B cell (primary cell): ENCODE measurements at regions not wholly inside any gene's neighbourhood (a gene's known extent, or its start where the extent isn't known, plus 50 kb on each side); places are given as distances from the start of the nearest gene placed in this dataset.

Experiments used
- ATAC-seq: fragments of 200-7000 bp; cut with Tn5 transposase; one replicate; pipeline ENCODE4 v1.10.0; 2021; ENCODE audit warnings: low read depth, mild to moderate bottlenecking, moderate number of reproducible peaks, moderate library complexity
- CTCF ChIA-PET: fragments of 350-600 bp; sonication (Branson Sonifier 250); formaldehyde crosslinking; loops from one replicate; lab custom pipeline; 2021; ENCODE audit warnings: antibody characterized with exemption, inconsistent platforms; lab: Charles Lee
- POLR2A ChIA-PET: fragments of 350-600 bp; sonication (Branson Sonifier 250); formaldehyde crosslinking; loops from one replicate; lab custom pipeline; 2021; ENCODE audit warnings: antibody characterized with exemption; lab: Charles Lee
- DNase-seq: peaks from one replicate; pipeline ENCODE4 v3.0.0; 2013
- H2AFZ ChIP-seq: 2 replicates; pipeline ENCODE4 v1.6.1; 2012; ENCODE audit warnings: mild to moderate bottlenecking, low read depth, low read length; ENCODE audit not compliant: insufficient read depth, poor library complexity, severe bottlenecking
- H3K27ac ChIP-seq, 2 donors: 1 replicate in 1 of 2; 2 replicates in 1 of 2; pipeline ENCODE4 v1.5.1; 2012 to 2013; ENCODE audit warnings: low read length in 2 of 2, mild to moderate bottlenecking in 2 of 2, moderate library complexity in 1 of 2
- H3K27me3 ChIP-seq, 4 experiments: fragments of 200-600 bp in 1 of 4; sonication (generic) in 1 of 4; replicated peaks in 1 of 4; 1 replicate in 2 of 4; 2 replicates in 2 of 4; pipeline versions ENCODE4 v1.6.1 to v1.7.0; 2013 to 2016; ENCODE audit warnings: low read length in 3 of 4, mild to moderate bottlenecking in 2 of 4, mixed read lengths in 1 of 4, moderate library complexity in 1 of 4; ENCODE audit not compliant: insufficient read depth in 4 of 4, control insufficient read depth in 3 of 4; ENCODE audit errors: control extremely low read depth in 1 of 4
- H3K36me3 ChIP-seq, 2 experiments: replicated peaks in 1 of 2; 1 replicate in 1 of 2; 2 replicates in 1 of 2; pipeline versions ENCODE4 v1.6.1 to v1.7.1; 2013; ENCODE audit warnings: low read length in 1 of 2; ENCODE audit not compliant: insufficient read depth in 2 of 2, control insufficient read depth in 1 of 2; ENCODE audit errors: control extremely low read depth in 1 of 2, extremely low read depth in 1 of 2
- H3K4me1 ChIP-seq, 2 donors: fragments of 200-600 bp in 1 of 2; sonication (generic) in 1 of 2; 1 replicate in 1 of 2; 2 replicates in 1 of 2; pipeline versions ENCODE4 v1.5.1 to v1.6.1; 2013 to 2017; ENCODE audit warnings: low read length in 2 of 2; ENCODE audit not compliant: control insufficient read depth in 2 of 2, insufficient read depth in 2 of 2
- H3K4me2 ChIP-seq: replicated peaks from 2 replicates; pipeline ENCODE3; 2012; ENCODE audit warnings: mild to moderate bottlenecking, low read depth, low read length; ENCODE audit not compliant: poor library complexity, severe bottlenecking
- H3K4me3 ChIP-seq, 5 experiments: fragments of 200-600 bp in 1 of 5; sonication (generic) in 1 of 5; 1 replicate in 3 of 5; 2 replicates in 2 of 5; pipeline versions ENCODE4 v1.5.1 to v1.7.0; 2011 to 2016; ENCODE audit warnings: low read length in 4 of 5, mild to moderate bottlenecking in 4 of 5, low read depth in 2 of 5, control low read depth in 1 of 5, moderate library complexity in 1 of 5; ENCODE audit not compliant: insufficient read depth in 1 of 5; ENCODE audit errors: control extremely low read depth in 1 of 5, extremely low read depth in 1 of 5
- H3K79me2 ChIP-seq: fragments of 200-600 bp; sonication (generic); one replicate; pipeline ENCODE4 v1.6.0; 2016; ENCODE audit warnings: low read length; ENCODE audit not compliant: control insufficient read depth, insufficient read depth
- H3K9ac ChIP-seq: fragments of 200-600 bp; sonication (generic); 2 replicates; pipeline ENCODE4 v1.6.1; 2017; ENCODE audit warnings: mild to moderate bottlenecking, low read length, moderate library complexity
- H3K9me3 ChIP-seq, 3 donors: one replicate each; pipeline versions ENCODE4 v1.6.1 to v1.7.1; 2013; ENCODE audit warnings: low read length in 2 of 3; ENCODE audit not compliant: control insufficient read depth in 2 of 3, insufficient read depth in 1 of 3; ENCODE audit errors: control extremely low read depth in 1 of 3
- H4K20me1 ChIP-seq: 2 replicates; pipeline ENCODE4 v1.6.0; 2012; ENCODE audit warnings: mild to moderate bottlenecking, low read length; ENCODE audit not compliant: insufficient read depth, control insufficient read depth, poor library complexity, severe bottlenecking
- H3K27ac Mint-ChIP-seq: one replicate; pipeline ENCODE4 v1.8.0; 2021; ENCODE audit warnings: mixed read lengths
- H3K27me3 Mint-ChIP-seq: one replicate; pipeline ENCODE4 v1.8.0; 2021; ENCODE audit warnings: mixed read lengths
- H3K4me1 Mint-ChIP-seq: one replicate; pipeline ENCODE4 v1.8.0; 2021; ENCODE audit warnings: mixed read lengths
- H3K4me3 Mint-ChIP-seq: one replicate; pipeline ENCODE4 v1.8.0; 2021; ENCODE audit warnings: mixed read lengths
- H3K9me3 Mint-ChIP-seq: one replicate; pipeline ENCODE4 v1.8.0; 2022; ENCODE audit warnings: mixed read lengths; ENCODE audit not compliant: insufficient read depth
- CTCF ChIP-seq: fragments of 200-600 bp; IDR thresholded peaks from one replicate; pipeline ENCODE4 v1.8.0; 2022; ENCODE audit warnings: antibody characterized with exemption, mild to moderate bottlenecking
- EZH2 ChIP-seq: IDR thresholded peaks from 2 replicates; pipeline ENCODE4 v1.6.1; 2012; ENCODE audit warnings: borderline replicate concordance, low read depth, mild to moderate bottlenecking, moderate library complexity, low read length; ENCODE audit not compliant: insufficient read depth, poor library complexity, severe bottlenecking
- WGBS: methylation state at CpG from one replicate; pipeline ENCODE4 v1.1.5; 2013; ENCODE audit warnings: missing lambda C conversion rate; ENCODE audit not compliant: insufficient coverage; 5-methylcytosine and 5-hydroxymethylcytosine counted together
- intact Hi-C: fragments of 100-400 bp; cut with micrococcal nuclease; formaldehyde crosslinking; loops from one replicate; pipeline ENCODE4 v1.10.0; 2022

GRCh38 chr4:18381186-18381585, 359.6 kb upstream of the LCORL start:
- no peaks in the 10 kb centered on the region for H4K20me1 ChIP-seq
- ChIA-PET CTCF (no interaction called here), POLR2A (no interaction called here)
- DNase-seq: no peak
- TF ChIP-seq EZH2 (no peak), CTCF (no peak)
- Mint-ChIP-seq H3K4me1 (no peaks in the 10 kb centered on the region), H3K27ac (no peak overlapping the region), H3K4me3 (no peak overlapping the region), H3K9me3 (no peaks in the 10 kb centered on the region), H3K27me3 (peaks cover 12% of the 10 kb centered on the region)
- no CpG with 5 or more reads among the region's 1 CpG for WGBS
- no peak overlapping the region for H3K4me3 ChIP-seq
- no peaks in the 10 kb centered on the region for H3K79me2 ChIP-seq
- no peak overlapping the region for H2AFZ ChIP-seq
- no peak for ATAC-seq
- intact Hi-C loops: no loop called here
- no peak overlapping the region for H3K27ac ChIP-seq
- H3K4me2 ChIP-seq: no peak overlapping the region
- no peak overlapping the region for H3K9ac ChIP-seq
- no peaks in the 10 kb centered on the region for H3K9me3 ChIP-seq
- no peaks in the 10 kb centered on the region for H3K36me3 ChIP-seq
- no peaks in the 10 kb centered on the region for H3K27me3 ChIP-seq
- H3K4me1 ChIP-seq: no peaks in the 10 kb centered on the region

GRCh38 chr4:18369561-18369960, 348.0 kb upstream of the LCORL start:
- Histone ChIP-seq H2AFZ (no peak overlapping the region), H3K4me1 (no peaks in the 10 kb centered on the region), H4K20me1 (no peaks in the 10 kb centered on the region), H3K36me3 (no peaks in the 10 kb centered on the region), H3K27me3 (no peaks in the 10 kb centered on the region), H3K4me3 (no peak overlapping the region), H3K9ac (no peak overlapping the region), H3K9me3 (peaks cover 0 to 2% (median 0%) of the 10 kb centered on the region in 3 donors), H3K79me2 (no peaks in the 10 kb centered on the region), H3K4me2 (no peak overlapping the region), H3K27ac (no peak overlapping the region)
- Mint-ChIP-seq H3K4me3 (no peak overlapping the region), H3K4me1 (no peaks in the 10 kb centered on the region), H3K9me3 (no peaks in the 10 kb centered on the region), H3K27me3 (no peaks in the 10 kb centered on the region), H3K27ac (no peak overlapping the region)
- TF ChIP-seq CTCF (no peak), EZH2 (no peak)
- ChIA-PET POLR2A (no interaction called here), CTCF (no interaction called here)
- intact Hi-C loops: loop anchor here (5.0 kb wide), 1 partner anchor 822 kb away; no protein-coding TSS in a partner anchor
- WGBS: no CpG with 5 or more reads among the region's 15 CpGs
- ATAC-seq (no peak), DNase-seq (no peak)
